H1 (cell line): ENCODE measurements at regions not wholly inside any gene's neighbourhood (a gene's known extent, or its start where the extent isn't known, plus 50 kb on each side); places are given as distances from the start of the nearest gene placed in this dataset.
"Not testable (repeated sequence)": the region's sequence is repeated elsewhere in the genome, so short reads cannot be mapped to it uniquely, and the experiment has no call there.

Experiments
- CTCF ChIA-PET: fragments of 300-600 bp; sonication (Branson Sonifier 250); formaldehyde crosslinking; loops from one replicate; lab custom pipeline; 2021; ENCODE audit not compliant: partially characterized antibody; lab: Charles Lee
- POLR2A ChIA-PET: fragments of 300-600 bp; sonication (Branson Sonifier 250); formaldehyde crosslinking; loops from one replicate; lab custom pipeline; 2021; ENCODE audit warnings: inconsistent platforms; ENCODE audit not compliant: partially characterized antibody; lab: Charles Lee
- DNase-seq, 2 experiments: peaks; one replicate each; pipeline versions ENCODE4 v3.0.0 to v3.0.0-alpha.2; 2010 to 2022; ENCODE audit warnings: low spot score in 2 of 2, low read depth in 1 of 2, mixed read lengths in 1 of 2
- FAIRE-seq: peaks from 2 replicates; lab custom pipeline; 2011; peaks lifted over from hg19 to GRCh38; lab: Jason Lieb, UNC
- H2AFZ ChIP-seq: 2 replicates; pipeline ENCODE4 v1.8.1; 2012; ENCODE audit warnings: low read length, inconsistent platforms
- H2AK5ac ChIP-seq: 2 replicates; pipeline ENCODE4 v1.6.1; 2013; ENCODE audit warnings: low read depth, low read length
- H2BK120ac ChIP-seq: replicated peaks from 2 replicates; pipeline ENCODE3; 2013; ENCODE audit warnings: low read depth, low read length, inconsistent platforms
- H2BK12ac ChIP-seq: 2 replicates; pipeline ENCODE4 v1.6.1; 2013; ENCODE audit warnings: low read depth, low read length
- H2BK15ac ChIP-seq: 2 replicates; pipeline ENCODE4 v1.6.1; 2013; ENCODE audit warnings: low read length
- H2BK20ac ChIP-seq: 2 replicates; pipeline ENCODE4 v1.6.1; 2013; ENCODE audit warnings: low read length
- H2BK5ac ChIP-seq: 2 replicates; pipeline ENCODE4 v1.6.1; 2013; ENCODE audit warnings: low read depth, low read length
- H3K14ac ChIP-seq: 2 replicates; pipeline ENCODE4 v1.6.1; 2013; ENCODE audit warnings: inconsistent platforms; ENCODE audit not compliant: insufficient read length
- H3K18ac ChIP-seq: 2 replicates; pipeline ENCODE4 v1.6.1; 2013; ENCODE audit warnings: low read length; ENCODE audit errors: extremely low read depth
- H3K23ac ChIP-seq: 2 replicates; pipeline ENCODE4 v1.6.1; 2013; ENCODE audit warnings: inconsistent platforms; ENCODE audit not compliant: insufficient read length
- H3K23me2 ChIP-seq: 2 replicates; pipeline ENCODE4 v1.6.1; 2013; ENCODE audit warnings: low read depth, low read length
- H3K27ac ChIP-seq: 2 replicates; pipeline ENCODE4 v1.6.1; 2011; ENCODE audit warnings: low read depth, low read length, inconsistent platforms
- H3K27me3 ChIP-seq, 4 experiments: replicated peaks in 1 of 4; 1 replicate in 1 of 4; 2 replicates in 3 of 4; pipeline versions ENCODE4 v1.6.1 to v1.8.1; 2011 to 2013; ENCODE audit warnings: low read length in 3 of 4, mild to moderate bottlenecking in 3 of 4, inconsistent platforms in 2 of 4, mixed read lengths in 2 of 4, moderate library complexity in 1 of 4; ENCODE audit not compliant: control insufficient read depth in 3 of 4, insufficient read depth in 3 of 4; ENCODE audit errors: extremely low read depth in 1 of 4
- H3K36me3 ChIP-seq, 4 experiments: 2 replicates each; pipeline versions ENCODE4 v1.6.1 to v1.8.1; 2011 to 2013; ENCODE audit warnings: mild to moderate bottlenecking in 4 of 4, low read length in 3 of 4, moderate library complexity in 2 of 4, control low read depth in 1 of 4, inconsistent platforms in 1 of 4; ENCODE audit not compliant: insufficient read depth in 4 of 4, control insufficient read depth in 2 of 4
- H3K4ac ChIP-seq: replicated peaks from 2 replicates; pipeline ENCODE3; 2013; ENCODE audit warnings: low read length, low read depth, mixed read lengths, inconsistent platforms; ENCODE audit not compliant: insufficient read length
- H3K4me1 ChIP-seq, 4 experiments: replicated peaks in 1 of 4; 1 replicate in 1 of 4; 2 replicates in 3 of 4; pipeline versions ENCODE4 v1.6.1 to v1.8.1; 2011 to 2013; ENCODE audit warnings: low read length in 3 of 4, inconsistent platforms in 2 of 4, mixed read lengths in 1 of 4; ENCODE audit not compliant: insufficient read depth in 4 of 4, control insufficient read depth in 3 of 4
- H3K4me2 ChIP-seq, 2 experiments: 2 replicates each; pipeline versions ENCODE4 v1.6.1 to v1.8.1; 2011 to 2013; ENCODE audit warnings: low read depth in 2 of 2, low read length in 2 of 2, control low read depth in 1 of 2, inconsistent platforms in 1 of 2, mild to moderate bottlenecking in 1 of 2; ENCODE audit not compliant: insufficient read depth in 1 of 2
- H3K4me3 ChIP-seq, 4 experiments: fragments of 200-600, 300-600 bp in 1 of 4; sonication (generic), shearing (Covaris generic), sonication (Bioruptor Twin) in 1 of 4; 2 replicates each; pipeline versions ENCODE4 v1.5.1 to v1.8.1; 2011 to 2016; ENCODE audit warnings: low read length in 4 of 4, low read depth in 3 of 4, control low read depth in 2 of 4, inconsistent platforms in 2 of 4, mild to moderate bottlenecking in 2 of 4, mixed read lengths in 1 of 4, moderate library complexity in 1 of 4; ENCODE audit not compliant: insufficient read depth in 2 of 4; ENCODE audit errors: extremely low read depth in 1 of 4
- H3K56ac ChIP-seq: replicated peaks from 2 replicates; pipeline ENCODE3; 2013; ENCODE audit warnings: low read depth, mild to moderate bottlenecking, mixed read lengths, low read length, inconsistent platforms; ENCODE audit not compliant: insufficient read length
- H3K79me1 ChIP-seq: 2 replicates; pipeline ENCODE4 v1.6.1; 2013; ENCODE audit warnings: low read depth, low read length, control low read depth
- H3K79me2 ChIP-seq, 2 experiments: 2 replicates each; pipeline versions ENCODE4 v1.6.1 to v1.8.1; 2012 to 2013; ENCODE audit warnings: low read length in 2 of 2, mild to moderate bottlenecking in 2 of 2, inconsistent platforms in 1 of 2; ENCODE audit not compliant: insufficient read depth in 2 of 2, control insufficient read depth in 1 of 2
- H3K9ac ChIP-seq, 4 experiments: replicated peaks in 1 of 4; 1 replicate in 1 of 4; 2 replicates in 3 of 4; pipeline versions ENCODE4 v1.6.1 to v1.8.1; 2011 to 2013; ENCODE audit warnings: low read depth in 3 of 4, low read length in 3 of 4, control low read depth in 2 of 4, mild to moderate bottlenecking in 2 of 4, moderate library complexity in 2 of 4, inconsistent platforms in 1 of 4; ENCODE audit errors: extremely low read depth in 1 of 4
- H3K9me3 ChIP-seq, 2 experiments: 2 replicates each; pipeline versions ENCODE4 v1.6.1 to v1.8.1; 2012 to 2013; ENCODE audit warnings: mild to moderate bottlenecking in 2 of 2, moderate library complexity in 2 of 2, control low read depth in 1 of 2, inconsistent platforms in 1 of 2, low read depth in 1 of 2, low read length in 1 of 2, mixed read lengths in 1 of 2; ENCODE audit not compliant: insufficient read depth in 2 of 2
- H4K20me1 ChIP-seq, 2 experiments: replicated peaks in 1 of 2; 2 replicates each; pipeline versions ENCODE3 to v1.8.1; 2011 to 2013; ENCODE audit warnings: inconsistent platforms in 2 of 2, low read length in 2 of 2, mild to moderate bottlenecking in 1 of 2; ENCODE audit not compliant: insufficient read depth in 2 of 2, control insufficient read depth in 1 of 2
- H4K5ac ChIP-seq: 2 replicates; pipeline ENCODE4 v1.6.1; 2013; ENCODE audit warnings: low read length, low read depth, mixed read lengths, inconsistent platforms; ENCODE audit not compliant: insufficient read length
- H4K8ac ChIP-seq: 2 replicates; pipeline ENCODE4 v1.8.0; 2013; ENCODE audit warnings: mild to moderate bottlenecking, moderate library complexity, low read length, inconsistent platforms; ENCODE audit not compliant: insufficient read depth; ENCODE audit errors: extremely low read depth
- H4K91ac ChIP-seq: replicated peaks from 2 replicates; pipeline ENCODE3; 2013; ENCODE audit warnings: low read length, mixed read lengths, inconsistent platforms; ENCODE audit not compliant: insufficient read length
- WGBS, 2 experiments: shearing (Covaris generic) in 1 of 2; methylation state at CpG; one replicate each; pipeline versions ENCODE4 v1.1.6 to v1.1.7; 2013 to 2015; ENCODE audit warnings: low lambda C conversion rate in 2 of 2, mixed read lengths in 2 of 2, inconsistent platforms in 1 of 2, low coverage in 1 of 2, missing lambda C conversion rate in 1 of 2; ENCODE audit not compliant: insufficient replicate concordance in 2 of 2, insufficient coverage in 1 of 2, insufficient read length in 1 of 2; ENCODE audit errors: extremely low coverage in 1 of 2, missing lambda C conversion rate in 1 of 2; 5-methylcytosine and 5-hydroxymethylcytosine counted together

GRCh38 chr12:37441371-37441770 lies 875.2 kb upstream of the ALG10B start:
- H3K27me3 ChIP-seq, H3K18ac ChIP-seq, H3K4me2 ChIP-seq, H2BK15ac ChIP-seq, H2BK20ac ChIP-seq, H3K4ac ChIP-seq, H3K4me1 ChIP-seq, H3K27ac ChIP-seq, H2BK120ac ChIP-seq, H4K91ac ChIP-seq, H3K79me2 ChIP-seq, H4K5ac ChIP-seq, H3K56ac ChIP-seq, DNase-seq, H3K36me3 ChIP-seq, CTCF ChIA-PET, H2AFZ ChIP-seq, H3K4me3 ChIP-seq, H2BK5ac ChIP-seq, H3K79me1 ChIP-seq, H4K20me1 ChIP-seq, POLR2A ChIA-PET, FAIRE-seq, H2AK5ac ChIP-seq, H4K8ac ChIP-seq, H3K14ac ChIP-seq, H3K9ac ChIP-seq, H3K23ac ChIP-seq, H2BK12ac ChIP-seq, H3K23me2 ChIP-seq: not testable (repeated sequence)
- 70% methylated on average over 1 of the region's 1 CpG; no CpG with 5 or more reads in 1 of the 2 experiments for WGBS, 2 experiments
- peaks cover 11 to 24% of the 10 kb centered on the region in 2 experiments; a peak in 3 of 4 replicates for H3K9me3 ChIP-seq

GRCh38 chr12:37455646-37456045 lies 860.9 kb upstream of the ALG10B start:
- FAIRE-seq, H2AK5ac ChIP-seq, H2BK5ac ChIP-seq, H4K91ac ChIP-seq, DNase-seq, H3K27me3 ChIP-seq, H3K18ac ChIP-seq, H2BK20ac ChIP-seq, H3K14ac ChIP-seq, H3K36me3 ChIP-seq, CTCF ChIA-PET, H3K9ac ChIP-seq, POLR2A ChIA-PET, H4K8ac ChIP-seq, H3K56ac ChIP-seq, H4K5ac ChIP-seq, H3K4me1 ChIP-seq, H2BK12ac ChIP-seq, H2BK120ac ChIP-seq, H3K23me2 ChIP-seq, H3K79me1 ChIP-seq, H2BK15ac ChIP-seq, H3K23ac ChIP-seq, H3K4me2 ChIP-seq, H3K4ac ChIP-seq, H3K27ac ChIP-seq, H3K4me3 ChIP-seq, H3K79me2 ChIP-seq, H2AFZ ChIP-seq, H4K20me1 ChIP-seq: not testable (repeated sequence)
- WGBS, 2 experiments: 38% methylated on average over 3 of the region's 3 CpGs; no CpG with 5 or more reads in 1 of the 2 experiments
- H3K9me3 ChIP-seq: peaks cover 7 to 19% of the 10 kb centered on the region in 2 experiments; a peak in 3 of 4 replicates
